ENCODE measurements at regions not wholly inside any gene's neighbourhood (a gene's known extent, or its start where the extent isn't known, plus 50 kb on each side); places are given as distances from the start of the nearest gene placed in this dataset.

DNA sequence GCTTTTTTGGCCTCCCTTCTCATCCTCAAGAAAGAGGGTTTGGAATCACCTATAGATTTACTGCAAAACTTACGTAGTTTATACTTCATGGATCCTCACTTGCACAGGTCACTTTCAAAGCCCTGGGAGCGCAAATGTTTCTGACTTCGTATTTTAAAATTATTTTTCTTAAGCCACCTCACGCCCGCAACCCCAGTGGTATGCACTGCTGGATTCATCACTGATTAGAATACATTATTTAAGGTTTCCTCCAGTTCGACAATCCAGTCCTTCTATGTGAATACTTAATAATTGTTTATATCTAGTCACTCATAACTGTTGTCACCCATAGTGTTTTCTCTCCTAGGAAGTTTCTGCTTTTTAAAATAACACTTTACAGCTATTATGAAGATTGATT lies 339.9 kb downstream of the CHL1 start:
- TF ChIP-seq ZNF274 (IDR thresholded peaks at IDR 0.05; ENCODE audit: low read depth, low read length) (no peak), YY1 (IDR thresholded peaks at IDR 0.05; ENCODE audit: insufficient read depth, insufficient read length) (no peak), SUZ12 (IDR thresholded peaks at IDR 0.05; ENCODE audit: extremely low read depth, insufficient read depth, insufficient read length) (no peak)

All from NT2/D1 (cell line).